H1 (cell line): ENCODE measurements at regions not wholly inside any gene's neighbourhood (a gene's known extent, or its start where the extent isn't known, plus 50 kb on each side); places are given as distances from the start of the nearest gene placed in this dataset.

Experiments used
- CTCF ChIA-PET: fragments of 300-600 bp; sonication (Branson Sonifier 250); formaldehyde crosslinking; loops from one replicate; lab custom pipeline; 2021; ENCODE audit not compliant: partially characterized antibody; lab: Charles Lee
- POLR2A ChIA-PET: fragments of 300-600 bp; sonication (Branson Sonifier 250); formaldehyde crosslinking; loops from one replicate; lab custom pipeline; 2021; ENCODE audit warnings: inconsistent platforms; ENCODE audit not compliant: partially characterized antibody; lab: Charles Lee
- DNase-seq, 2 experiments: peaks; one replicate each; pipeline versions ENCODE4 v3.0.0 to v3.0.0-alpha.2; 2010 to 2022; ENCODE audit warnings: low spot score in 2 of 2, low read depth in 1 of 2, mixed read lengths in 1 of 2
- FAIRE-seq: peaks from 2 replicates; lab custom pipeline; 2011; peaks lifted over from hg19 to GRCh38; lab: Jason Lieb, UNC
- H2AFZ ChIP-seq: 2 replicates; pipeline ENCODE4 v1.8.1; 2012; ENCODE audit warnings: low read length, inconsistent platforms
- H2AK5ac ChIP-seq: 2 replicates; pipeline ENCODE4 v1.6.1; 2013; ENCODE audit warnings: low read depth, low read length
- H2BK120ac ChIP-seq: replicated peaks from 2 replicates; pipeline ENCODE3; 2013; ENCODE audit warnings: low read depth, low read length, inconsistent platforms
- H2BK12ac ChIP-seq: 2 replicates; pipeline ENCODE4 v1.6.1; 2013; ENCODE audit warnings: low read depth, low read length
- H2BK15ac ChIP-seq: 2 replicates; pipeline ENCODE4 v1.6.1; 2013; ENCODE audit warnings: low read length
- H2BK20ac ChIP-seq: 2 replicates; pipeline ENCODE4 v1.6.1; 2013; ENCODE audit warnings: low read length
- H2BK5ac ChIP-seq: 2 replicates; pipeline ENCODE4 v1.6.1; 2013; ENCODE audit warnings: low read depth, low read length
- H3K14ac ChIP-seq: 2 replicates; pipeline ENCODE4 v1.6.1; 2013; ENCODE audit warnings: inconsistent platforms; ENCODE audit not compliant: insufficient read length
- H3K18ac ChIP-seq: 2 replicates; pipeline ENCODE4 v1.6.1; 2013; ENCODE audit warnings: low read length; ENCODE audit errors: extremely low read depth
- H3K23ac ChIP-seq: 2 replicates; pipeline ENCODE4 v1.6.1; 2013; ENCODE audit warnings: inconsistent platforms; ENCODE audit not compliant: insufficient read length
- H3K23me2 ChIP-seq: 2 replicates; pipeline ENCODE4 v1.6.1; 2013; ENCODE audit warnings: low read depth, low read length
- H3K27ac ChIP-seq: 2 replicates; pipeline ENCODE4 v1.6.1; 2011; ENCODE audit warnings: low read depth, low read length, inconsistent platforms
- H3K27me3 ChIP-seq, 4 experiments: replicated peaks in 1 of 4; 1 replicate in 1 of 4; 2 replicates in 3 of 4; pipeline versions ENCODE4 v1.6.1 to v1.8.1; 2011 to 2013; ENCODE audit warnings: low read length in 3 of 4, mild to moderate bottlenecking in 3 of 4, inconsistent platforms in 2 of 4, mixed read lengths in 2 of 4, moderate library complexity in 1 of 4; ENCODE audit not compliant: control insufficient read depth in 3 of 4, insufficient read depth in 3 of 4; ENCODE audit errors: extremely low read depth in 1 of 4
- H3K36me3 ChIP-seq, 4 experiments: 2 replicates each; pipeline versions ENCODE4 v1.6.1 to v1.8.1; 2011 to 2013; ENCODE audit warnings: mild to moderate bottlenecking in 4 of 4, low read length in 3 of 4, moderate library complexity in 2 of 4, control low read depth in 1 of 4, inconsistent platforms in 1 of 4; ENCODE audit not compliant: insufficient read depth in 4 of 4, control insufficient read depth in 2 of 4
- H3K4ac ChIP-seq: replicated peaks from 2 replicates; pipeline ENCODE3; 2013; ENCODE audit warnings: low read length, low read depth, mixed read lengths, inconsistent platforms; ENCODE audit not compliant: insufficient read length
- H3K4me1 ChIP-seq, 4 experiments: replicated peaks in 1 of 4; 1 replicate in 1 of 4; 2 replicates in 3 of 4; pipeline versions ENCODE4 v1.6.1 to v1.8.1; 2011 to 2013; ENCODE audit warnings: low read length in 3 of 4, inconsistent platforms in 2 of 4, mixed read lengths in 1 of 4; ENCODE audit not compliant: insufficient read depth in 4 of 4, control insufficient read depth in 3 of 4
- H3K4me2 ChIP-seq, 2 experiments: 2 replicates each; pipeline versions ENCODE4 v1.6.1 to v1.8.1; 2011 to 2013; ENCODE audit warnings: low read depth in 2 of 2, low read length in 2 of 2, control low read depth in 1 of 2, inconsistent platforms in 1 of 2, mild to moderate bottlenecking in 1 of 2; ENCODE audit not compliant: insufficient read depth in 1 of 2
- H3K4me3 ChIP-seq, 4 experiments: fragments of 200-600, 300-600 bp in 1 of 4; sonication (generic), shearing (Covaris generic), sonication (Bioruptor Twin) in 1 of 4; 2 replicates each; pipeline versions ENCODE4 v1.5.1 to v1.8.1; 2011 to 2016; ENCODE audit warnings: low read length in 4 of 4, low read depth in 3 of 4, control low read depth in 2 of 4, inconsistent platforms in 2 of 4, mild to moderate bottlenecking in 2 of 4, mixed read lengths in 1 of 4, moderate library complexity in 1 of 4; ENCODE audit not compliant: insufficient read depth in 2 of 4; ENCODE audit errors: extremely low read depth in 1 of 4
- H3K56ac ChIP-seq: replicated peaks from 2 replicates; pipeline ENCODE3; 2013; ENCODE audit warnings: low read depth, mild to moderate bottlenecking, mixed read lengths, low read length, inconsistent platforms; ENCODE audit not compliant: insufficient read length
- H3K79me1 ChIP-seq: 2 replicates; pipeline ENCODE4 v1.6.1; 2013; ENCODE audit warnings: low read depth, low read length, control low read depth
- H3K79me2 ChIP-seq, 2 experiments: 2 replicates each; pipeline versions ENCODE4 v1.6.1 to v1.8.1; 2012 to 2013; ENCODE audit warnings: low read length in 2 of 2, mild to moderate bottlenecking in 2 of 2, inconsistent platforms in 1 of 2; ENCODE audit not compliant: insufficient read depth in 2 of 2, control insufficient read depth in 1 of 2
- H3K9ac ChIP-seq, 4 experiments: replicated peaks in 1 of 4; 1 replicate in 1 of 4; 2 replicates in 3 of 4; pipeline versions ENCODE4 v1.6.1 to v1.8.1; 2011 to 2013; ENCODE audit warnings: low read depth in 3 of 4, low read length in 3 of 4, control low read depth in 2 of 4, mild to moderate bottlenecking in 2 of 4, moderate library complexity in 2 of 4, inconsistent platforms in 1 of 4; ENCODE audit errors: extremely low read depth in 1 of 4
- H3K9me3 ChIP-seq, 2 experiments: 2 replicates each; pipeline versions ENCODE4 v1.6.1 to v1.8.1; 2012 to 2013; ENCODE audit warnings: mild to moderate bottlenecking in 2 of 2, moderate library complexity in 2 of 2, control low read depth in 1 of 2, inconsistent platforms in 1 of 2, low read depth in 1 of 2, low read length in 1 of 2, mixed read lengths in 1 of 2; ENCODE audit not compliant: insufficient read depth in 2 of 2
- H4K20me1 ChIP-seq, 2 experiments: replicated peaks in 1 of 2; 2 replicates each; pipeline versions ENCODE3 to v1.8.1; 2011 to 2013; ENCODE audit warnings: inconsistent platforms in 2 of 2, low read length in 2 of 2, mild to moderate bottlenecking in 1 of 2; ENCODE audit not compliant: insufficient read depth in 2 of 2, control insufficient read depth in 1 of 2
- H4K5ac ChIP-seq: 2 replicates; pipeline ENCODE4 v1.6.1; 2013; ENCODE audit warnings: low read length, low read depth, mixed read lengths, inconsistent platforms; ENCODE audit not compliant: insufficient read length
- H4K8ac ChIP-seq: 2 replicates; pipeline ENCODE4 v1.8.0; 2013; ENCODE audit warnings: mild to moderate bottlenecking, moderate library complexity, low read length, inconsistent platforms; ENCODE audit not compliant: insufficient read depth; ENCODE audit errors: extremely low read depth
- H4K91ac ChIP-seq: replicated peaks from 2 replicates; pipeline ENCODE3; 2013; ENCODE audit warnings: low read length, mixed read lengths, inconsistent platforms; ENCODE audit not compliant: insufficient read length
- ATF3 ChIP-seq: IDR thresholded peaks from 2 replicates; pipeline ENCODE4 v1.6.1; 2011; ENCODE audit warnings: low read depth, mild to moderate bottlenecking, low read length; ENCODE audit not compliant: insufficient read depth
- BACH1 ChIP-seq: IDR thresholded peaks from 2 replicates; pipeline ENCODE4 v1.6.1; 2012; ENCODE audit warnings: low read length, improper control_type of control experiment
- EGR1 ChIP-seq: IDR thresholded peaks from 2 replicates; pipeline ENCODE4 v1.6.1; 2011; ENCODE audit warnings: low read depth, low read length, borderline replicate concordance
- EZH2 ChIP-seq: fragments of 200-600 bp; sonication (generic); IDR thresholded peaks from 2 replicates; pipeline ENCODE4 v1.7.1; 2012; ENCODE audit warnings: low read depth, mild to moderate bottlenecking, moderate library complexity, low read length, inconsistent platforms; ENCODE audit not compliant: severe bottlenecking
- HDAC6 ChIP-seq: IDR thresholded peaks from one replicate; pipeline ENCODE4 v1.7.1; 2012; ENCODE audit warnings: low read depth, mild to moderate bottlenecking, inconsistent platforms, low read length, moderate library complexity
- KDM5A ChIP-seq: fragments of 200-600 bp; IDR thresholded peaks from 2 replicates; pipeline ENCODE4 v1.7.1; 2012; ENCODE audit warnings: mild to moderate bottlenecking, low read length, inconsistent platforms, mixed read lengths
- MAX ChIP-seq: IDR thresholded peaks from 2 replicates; pipeline ENCODE4 v1.6.1; 2012; ENCODE audit warnings: inconsistent platforms
- RAD21 ChIP-seq, 2 experiments: IDR thresholded peaks in 1 of 2; conservative IDR thresholded peaks in 1 of 2; 2 replicates each; pipeline ENCODE4 v1.6.1; 2011; ENCODE audit warnings: low read depth in 2 of 2, low read length in 2 of 2, improper control_type of control experiment in 1 of 2, inconsistent platforms in 1 of 2, mild to moderate bottlenecking in 1 of 2, moderate library complexity in 1 of 2
- RBBP5 ChIP-seq: IDR thresholded peaks from 2 replicates; pipeline ENCODE4 v1.7.1; 2012; ENCODE audit warnings: low read depth, mild to moderate bottlenecking, inconsistent platforms, low read length, moderate library complexity, borderline replicate concordance
- RNF2 ChIP-seq: fragments of 200-900, 300-1000 bp; sonication (generic); IDR thresholded peaks from 2 replicates; pipeline ENCODE4 v1.7.1; 2016; ENCODE audit warnings: borderline replicate concordance, low read depth, mild to moderate bottlenecking, antibody characterized with exemption, low read length; ENCODE audit not compliant: poor library complexity, severe bottlenecking; ENCODE audit errors: missing control alignments
- SIN3A ChIP-seq, 2 experiments: IDR thresholded peaks in 1 of 2; conservative IDR thresholded peaks in 1 of 2; 2 replicates each; pipeline ENCODE4 v1.6.1; 2011 to 2012; ENCODE audit warnings: low read length in 2 of 2, improper control_type of control experiment in 1 of 2, low read depth in 1 of 2, mild to moderate bottlenecking in 1 of 2
- SP1 ChIP-seq: IDR thresholded peaks from 2 replicates; pipeline ENCODE4 v1.6.1; 2011; ENCODE audit warnings: low read depth, low read length
- SP4 ChIP-seq: IDR thresholded peaks from 2 replicates; pipeline ENCODE4 v1.6.1; 2012; ENCODE audit warnings: low read length, inconsistent platforms
- WGBS, 2 experiments: shearing (Covaris generic) in 1 of 2; methylation state at CpG; one replicate each; pipeline versions ENCODE4 v1.1.6 to v1.1.7; 2013 to 2015; ENCODE audit warnings: low lambda C conversion rate in 2 of 2, mixed read lengths in 2 of 2, inconsistent platforms in 1 of 2, low coverage in 1 of 2, missing lambda C conversion rate in 1 of 2; ENCODE audit not compliant: insufficient replicate concordance in 2 of 2, insufficient coverage in 1 of 2, insufficient read length in 1 of 2; ENCODE audit errors: extremely low coverage in 1 of 2, missing lambda C conversion rate in 1 of 2; 5-methylcytosine and 5-hydroxymethylcytosine counted together

- Histone ChIP-seq H3K9ac (no peak overlapping the region), H2BK20ac (no peak overlapping the region), H3K14ac (no peak overlapping the region), H3K4me1 (peaks cover 0 to 5% (median 0%) of the 10 kb centered on the region in 4 experiments; a peak in 1 of 7 replicates), H3K4ac (no peak overlapping the region), H3K27ac (no peak overlapping the region), H3K4me2 (no peak overlapping the region; a peak in 1 of 4 replicates), H3K23ac (no peak overlapping the region), H2BK12ac (no peak overlapping the region), H3K79me2 (no peaks in the 10 kb centered on the region), H3K56ac (no peak overlapping the region), H3K4me3 (no peak overlapping the region), H2BK15ac (no peak overlapping the region), H2AK5ac (no peak overlapping the region), H4K5ac (no peak overlapping the region), H3K9me3 (no peaks in the 10 kb centered on the region), H3K36me3 (no peaks in the 10 kb centered on the region), H3K27me3 (peaks cover 0 to 12% (median 5%) of the 10 kb centered on the region in 4 experiments; a peak in 3 of 7 replicates), H2BK120ac (no peak overlapping the region), H4K20me1 (no peaks in the 10 kb centered on the region), H2BK5ac (no peak overlapping the region), H3K18ac (no peak overlapping the region), H3K23me2 (peaks cover 8% of the 10 kb centered on the region), H2AFZ (0 out of 2 replicates have a peak overlapping the region, but pooled peaks have one; percentile 14), H4K91ac (no peak overlapping the region), H4K8ac (no peak overlapping the region), H3K79me1 (no peaks in the 10 kb centered on the region)
- ChIA-PET POLR2A (no interaction called here), CTCF (interaction anchor here (0.5 to 2.1 kb wide), 5 partner anchors 27 to 495 kb away, joined by 3 to 7 read pairs (median 4); no protein-coding TSS in a partner anchor)
- DNase-seq: no peak
- 71% methylated on average over 1 of the region's 1 CpG; no CpG with 5 or more reads in 1 of the 2 experiments for WGBS, 2 experiments
- FAIRE-seq: no peak
- no peak for TF ChIP-seq RBBP5
- no peak for TF ChIP-seq MAX
- no peak for TF ChIP-seq SP4
- TF ChIP-seq KDM5A: no peak
- no peak for TF ChIP-seq SP1
- no peak for TF ChIP-seq RNF2
- no peak for TF ChIP-seq EZH2
- no peak for TF ChIP-seq RAD21 (IDR thresholded peaks at IDR 0.05 in 1 of 2, conservative IDR thresholded peaks at IDR 0.05 in 1 of 2; ENCODE audit: low read depth in 2 of 2, low read length in 2 of 2)
- TF ChIP-seq ATF3: no peak
- no peak for TF ChIP-seq HDAC6
- TF ChIP-seq BACH1: no peak
- no peak for TF ChIP-seq SIN3A (conservative IDR thresholded peaks at IDR 0.05 in 1 of 2, IDR thresholded peaks at IDR 0.05 in 1 of 2; ENCODE audit: low read depth in 1 of 2, low read length in 2 of 2)
- no peak for TF ChIP-seq EGR1
Measured at GRCh38 chr6:27662769-27663168, 189.9 kb upstream of the ZNF184 start.
